NT2/D1 (cell line): ENCODE measurements at regions not wholly inside any gene's neighbourhood (a gene's known extent, or its start where the extent isn't known, plus 50 kb on each side); places are given as distances from the start of the nearest gene placed in this dataset.
A peak's percentile ranks its signal among the peaks of the same experiment; 100 is the strongest.
"Not testable (repeated sequence)": the region's sequence is repeated elsewhere in the genome, so short reads cannot be mapped to it uniquely, and the experiment has no call there.

Source experiments
- DNase-seq: peaks from one replicate; pipeline ENCODE4 v3.0.0-alpha.2; 2011; ENCODE audit warnings: low read depth, low spot score
- H3K27me3 ChIP-seq: 2 replicates; pipeline ENCODE4 v1.6.0; 2011; ENCODE audit warnings: mild to moderate bottlenecking; ENCODE audit not compliant: insufficient read length, insufficient read depth
- H3K36me3 ChIP-seq: 2 replicates; pipeline ENCODE4 v1.6.1; 2011; ENCODE audit warnings: mild to moderate bottlenecking, low read length, mixed read lengths; ENCODE audit not compliant: insufficient read depth, insufficient read length
- H3K4me1 ChIP-seq: 2 replicates; pipeline ENCODE4 v1.5.1; 2011; ENCODE audit not compliant: insufficient read depth, insufficient read length
- H3K4me3 ChIP-seq: 2 replicates; pipeline ENCODE4 v1.5.1; 2011; ENCODE audit warnings: low read depth; ENCODE audit not compliant: insufficient read length
- H3K9ac ChIP-seq: 2 replicates; pipeline ENCODE4 v1.6.0; 2011; ENCODE audit warnings: low read depth; ENCODE audit not compliant: insufficient read length
- H3K9me3 ChIP-seq: 2 replicates; pipeline ENCODE4 v1.5.1; 2011; ENCODE audit warnings: mild to moderate bottlenecking, low read length; ENCODE audit not compliant: insufficient read depth
- SUZ12 ChIP-seq: IDR thresholded peaks from 2 replicates; pipeline ENCODE4 v1.6.1; 2011; ENCODE audit not compliant: insufficient read length, insufficient read depth; ENCODE audit errors: extremely low read depth
- YY1 ChIP-seq: IDR thresholded peaks from 2 replicates; pipeline ENCODE4 v1.6.1; 2011; ENCODE audit not compliant: insufficient read length, insufficient read depth
- ZNF274 ChIP-seq: IDR thresholded peaks from 2 replicates; pipeline ENCODE4 v1.6.1; 2011; ENCODE audit warnings: mild to moderate bottlenecking, low read depth, low read length

- Histone ChIP-seq H3K4me3 (no peak overlapping the region), H3K27me3 (no peaks in the 10 kb centered on the region), H3K9ac (no peak overlapping the region), H3K36me3 (no peaks in the 10 kb centered on the region), H3K9me3 (no peaks in the 10 kb centered on the region; the same call in 1 of the 2 replicates), H3K4me1 (no peaks in the 10 kb centered on the region)
- no peak for TF ChIP-seq ZNF274
- no peak for TF ChIP-seq YY1
- no peak for TF ChIP-seq SUZ12
- DNase-seq, result peak; percentile 59
Observed at GRCh38 chr5:174935854-174936474, 211.6 kb downstream of the MSX2 start.

GRCh38 chr5:174931033-174931432 lies 206.7 kb downstream of the MSX2 start:
- H3K4me3 ChIP-seq, H3K9ac ChIP-seq, H3K27me3 ChIP-seq, DNase-seq, H3K4me1 ChIP-seq, H3K9me3 ChIP-seq, H3K36me3 ChIP-seq: not testable (repeated sequence)

DNA sequence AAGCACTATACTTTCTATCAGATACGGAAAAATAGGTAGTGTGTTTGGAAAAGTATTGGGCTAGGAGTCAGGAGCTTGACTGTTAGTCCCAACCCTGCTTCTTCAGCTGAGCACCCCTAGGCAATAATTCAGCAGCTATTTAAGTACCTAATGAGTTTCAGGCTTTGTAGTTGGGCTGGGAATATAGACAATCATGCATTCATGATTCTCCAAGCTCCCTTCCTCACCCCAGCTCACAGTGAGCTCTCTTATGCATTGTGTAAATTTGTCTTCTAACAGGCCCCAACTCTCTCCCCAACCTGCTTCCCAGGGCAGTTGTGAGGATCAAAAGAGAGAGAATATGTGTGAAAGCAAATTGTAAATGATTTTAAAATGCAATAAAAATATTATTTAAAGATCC lies 201.2 kb downstream of the MSX2 start:
- Histone ChIP-seq H3K36me3 (no peaks in the 10 kb centered on the region), H3K9me3 (no peaks in the 10 kb centered on the region), H3K4me3 (no peak overlapping the region), H3K4me1 (no peaks in the 10 kb centered on the region), H3K9ac (no peak overlapping the region), H3K27me3 (no peaks in the 10 kb centered on the region)
- TF ChIP-seq SUZ12 (no peak), YY1 (no peak), ZNF274 (no peak)
- no peak for DNase-seq

- Histone ChIP-seq H3K36me3 (no peaks in the 10 kb centered on the region), H3K4me3 (no peak overlapping the region), H3K4me1 (no peaks in the 10 kb centered on the region), H3K9me3 (no peaks in the 10 kb centered on the region), H3K27me3 (no peaks in the 10 kb centered on the region), H3K9ac (no peak overlapping the region)
- TF ChIP-seq ZNF274 (no peak), SUZ12 (no peak), YY1 (no peak)
- DNase-seq, result no peak
Observed at GRCh38 chr5:174922955-174923354, 198.6 kb downstream of the MSX2 start.

GRCh38 chr5:174920906-174921550 lies 196.6 kb downstream of the MSX2 start:
- no peak overlapping the region for H3K9ac ChIP-seq
- peak; percentile 55 for DNase-seq
- no peak overlapping the region for H3K4me3 ChIP-seq
- H3K36me3 ChIP-seq, result no peaks in the 10 kb centered on the region
- TF ChIP-seq ZNF274, result no peak
- no peak for TF ChIP-seq YY1
- TF ChIP-seq SUZ12, result no peak
- H3K9me3 ChIP-seq, result peaks cover 6% of the 10 kb centered on the region; the same call in 1 of the 2 replicates
- H3K27me3 ChIP-seq, result no peaks in the 10 kb centered on the region
- peaks cover 2% of the 10 kb centered on the region for H3K4me1 ChIP-seq

DNA sequence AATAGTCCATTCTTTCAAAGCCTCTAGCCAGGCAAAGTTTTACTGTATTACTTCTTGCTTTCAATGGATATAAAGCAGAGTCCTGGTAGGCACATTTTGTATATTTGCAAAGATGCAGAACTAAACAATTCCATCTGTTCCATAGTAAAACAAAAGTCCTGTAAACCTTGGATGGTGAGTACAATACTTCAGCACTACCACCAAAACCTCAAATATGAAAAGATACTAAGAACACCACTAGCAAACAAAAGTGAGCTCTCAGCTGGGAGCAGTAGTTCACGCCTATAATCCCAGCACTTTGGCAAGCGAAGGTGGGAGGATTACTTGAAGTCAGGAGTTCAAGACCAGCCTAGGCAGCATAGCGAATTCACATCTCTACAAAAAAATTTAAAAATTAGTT lies 195.0 kb downstream of the MSX2 start:
- peaks cover 2% of the 10 kb centered on the region for H3K4me1 ChIP-seq
- no peaks in the 10 kb centered on the region for H3K36me3 ChIP-seq
- H3K4me3 ChIP-seq, result no peak overlapping the region
- H3K27me3 ChIP-seq, result no peaks in the 10 kb centered on the region
- peaks cover 6% of the 10 kb centered on the region; the same call in 1 of the 2 replicates for H3K9me3 ChIP-seq
- H3K9ac ChIP-seq, result no peak overlapping the region
- no peak for DNase-seq
- TF ChIP-seq YY1 (no peak), ZNF274 (no peak), SUZ12 (no peak)

GRCh38 chr5:174918655-174919054 lies 194.3 kb downstream of the MSX2 start:
- no peak overlapping the region for H3K4me3 ChIP-seq
- H3K9me3 ChIP-seq, result peaks cover 6% of the 10 kb centered on the region; the same call in 1 of the 2 replicates
- no peak for DNase-seq
- H3K9ac ChIP-seq, result no peak overlapping the region
- H3K4me1 ChIP-seq, result peaks cover 2% of the 10 kb centered on the region
- no peaks in the 10 kb centered on the region for H3K36me3 ChIP-seq
- no peaks in the 10 kb centered on the region for H3K27me3 ChIP-seq
- no peak for TF ChIP-seq SUZ12
- TF ChIP-seq ZNF274, result no peak
- no peak for TF ChIP-seq YY1
